ENCODE measurements at regions not wholly inside any gene's neighbourhood (a gene's known extent, or its start where the extent isn't known, plus 50 kb on each side); places are given as distances from the start of the nearest gene placed in this dataset.

- TF ChIP-seq CTCF (IDR thresholded peaks at IDR 0.05; ENCODE audit: insufficient read depth, low read length) (no peak), POLR2AphosphoS5 (IDR thresholded peaks at IDR 0.05; ENCODE audit: low read depth) (no peak), REST (IDR thresholded peaks at IDR 0.05; ENCODE audit: insufficient replicate concordance, low read depth) (no peak)
Observed at GRCh38 chr1:90622666-90623065, 94.4 kb downstream of the BARHL2 start.

Measured in HL-60 (cell line).